T-cell (primary cell): ENCODE measurements at regions not wholly inside any gene's neighbourhood (a gene's known extent, or its start where the extent isn't known, plus 50 kb on each side); places are given as distances from the start of the nearest gene placed in this dataset.

Experiments used
- ATAC-seq, 4 experiments: fragments of 200-7000 bp in 3 of 4; fragments of 150-1000 bp in 1 of 4; cut with Tn5 transposase; replicated peaks in 1 of 4; 1 replicate in 3 of 4; 2 replicates in 1 of 4; pipeline ENCODE4 v1.10.0; 2021; ENCODE audit warnings: moderate library complexity in 3 of 4, mild to moderate bottlenecking in 2 of 4, moderate number of reproducible peaks in 1 of 4
- CTCF ChIA-PET, 2 donors: fragments of 300-600 bp; sonication (Branson Sonifier 250); formaldehyde crosslinking; loops; one replicate each; lab custom pipeline; 2022; ENCODE audit warnings: antibody characterized with exemption in 2 of 2; lab: Charles Lee
- POLR2A ChIA-PET, 2 donors: fragments of 300-600 bp; sonication (Branson Sonifier 250); formaldehyde crosslinking; loops; one replicate each; lab custom pipeline; 2022; ENCODE audit warnings: antibody characterized with exemption in 2 of 2; lab: Charles Lee
- DNase-seq, 35 experiments: peaks; one replicate each; pipeline versions ENCODE4 v3.0.0 to v3.0.0-alpha.2; 2013 to 2023
- H3K27ac ChIP-seq: one replicate; pipeline ENCODE4 v1.5.1; 2013; ENCODE audit warnings: low read length
- H3K27me3 ChIP-seq, 2 experiments: replicated peaks in 1 of 2; 1 replicate in 1 of 2; 2 replicates in 1 of 2; pipeline versions ENCODE4 v1.6.1 to v1.7.0; 2013; ENCODE audit warnings: low read length in 1 of 2, mixed read lengths in 1 of 2; ENCODE audit not compliant: control insufficient read depth in 2 of 2, insufficient read depth in 2 of 2; ENCODE audit errors: extremely low read depth in 1 of 2
- H3K36me3 ChIP-seq, 2 donors: 1 replicate in 1 of 2; 2 replicates in 1 of 2; pipeline versions ENCODE4 v1.6.1 to v1.7.0; 2013; ENCODE audit warnings: low read length in 1 of 2; ENCODE audit not compliant: control insufficient read depth in 2 of 2, insufficient read depth in 1 of 2; ENCODE audit errors: extremely low read depth in 1 of 2
- H3K4me1 ChIP-seq, 2 experiments: 1 replicate in 1 of 2; 2 replicates in 1 of 2; pipeline versions ENCODE4 v1.6.1 to v1.7.0; 2013; ENCODE audit warnings: low read length in 2 of 2, mixed read lengths in 1 of 2; ENCODE audit not compliant: insufficient read depth in 2 of 2, control insufficient read depth in 1 of 2; ENCODE audit errors: extremely low read depth in 1 of 2
- H3K4me3 ChIP-seq, 2 donors: 1 replicate in 1 of 2; 2 replicates in 1 of 2; pipeline versions ENCODE4 v1.5.1 to v1.7.0; 2013; ENCODE audit warnings: mild to moderate bottlenecking in 2 of 2, low read length in 1 of 2, moderate library complexity in 1 of 2; ENCODE audit not compliant: control insufficient read depth in 1 of 2; ENCODE audit errors: extremely low read depth in 1 of 2
- H3K9me3 ChIP-seq: 2 replicates; pipeline ENCODE4 v1.7.0; 2013
- H3K27ac Mint-ChIP-seq, 2 donors: one replicate each; pipeline ENCODE4 v1.8.0; 2020 to 2021; ENCODE audit warnings: mild to moderate bottlenecking in 2 of 2, mixed read lengths in 2 of 2
- H3K27me3 Mint-ChIP-seq, 2 donors: one replicate each; pipeline ENCODE4 v1.8.0; 2021 to 2022; ENCODE audit warnings: mixed read lengths in 2 of 2
- H3K36me3 Mint-ChIP-seq: one replicate; pipeline ENCODE4 v1.8.0; 2021; ENCODE audit warnings: mixed read lengths
- H3K4me1 Mint-ChIP-seq, 3 donors: one replicate each; pipeline ENCODE4 v1.8.0; 2020 to 2022; ENCODE audit warnings: mixed read lengths in 3 of 3, mild to moderate bottlenecking in 1 of 3
- H3K4me3 Mint-ChIP-seq, 3 donors: one replicate each; pipeline ENCODE4 v1.8.0; 2020 to 2022; ENCODE audit warnings: mild to moderate bottlenecking in 3 of 3, mixed read lengths in 3 of 3, moderate library complexity in 3 of 3
- H3K9me3 Mint-ChIP-seq, 3 donors: one replicate each; pipeline ENCODE4 v1.8.0; 2020 to 2022; ENCODE audit warnings: mixed read lengths in 3 of 3
- WGBS: methylation state at CpG from one replicate; pipeline ENCODE4 v1.1.5; 2013; ENCODE audit warnings: missing lambda C conversion rate; ENCODE audit not compliant: insufficient coverage; 5-methylcytosine and 5-hydroxymethylcytosine counted together

GRCh38 chr2:59568461-59568860 is 985.0 kb downstream of the BCL11A start:
- Mint-ChIP-seq H3K27ac (no peak overlapping the region), H3K36me3 (no peaks in the 10 kb centered on the region), H3K27me3 (no peaks in the 10 kb centered on the region), H3K9me3 (no peaks in the 10 kb centered on the region), H3K4me3 (no peak overlapping the region), H3K4me1 (no peaks in the 10 kb centered on the region)
- Histone ChIP-seq H3K4me3 (no peak overlapping the region), H3K9me3 (no peaks in the 10 kb centered on the region), H3K36me3 (no peaks in the 10 kb centered on the region), H3K27ac (no peak overlapping the region), H3K27me3 (no peaks in the 10 kb centered on the region), H3K4me1 (no peaks in the 10 kb centered on the region)
- ATAC-seq (no peak), DNase-seq (no peak)
- POLR2A ChIA-PET = no interaction called here
- WGBS = no CpG with 5 or more reads among the region's 3 CpGs
- CTCF ChIA-PET = no interaction called here

- no peak for ATAC-seq
These were observed 986.3 kb downstream of the BCL11A start for GRCh38 chr2:59567151-59567550.

GRCh38 chr2:59566739-59567138 is 986.7 kb downstream of the BCL11A start:
- Histone ChIP-seq H3K27ac (no peak overlapping the region), H3K9me3 (no peaks in the 10 kb centered on the region), H3K27me3 (no peaks in the 10 kb centered on the region), H3K36me3 (no peaks in the 10 kb centered on the region), H3K4me1 (no peaks in the 10 kb centered on the region), H3K4me3 (no peak overlapping the region)
- no peaks in the 10 kb centered on the region for H3K27me3 Mint-ChIP-seq
- no peak overlapping the region for H3K4me3 Mint-ChIP-seq
- DNase-seq (no peak), ATAC-seq (no peak)
- H3K36me3 Mint-ChIP-seq = no peaks in the 10 kb centered on the region
- H3K27ac Mint-ChIP-seq = no peak overlapping the region
- ChIA-PET POLR2A (no interaction called here), CTCF (no interaction called here)
- no peaks in the 10 kb centered on the region for H3K4me1 Mint-ChIP-seq
- H3K9me3 Mint-ChIP-seq = no peaks in the 10 kb centered on the region
- WGBS = no CpG with 5 or more reads among the region's 2 CpGs

More at GRCh38 chr2:59567151-59567550, 986.3 kb downstream of the BCL11A start:
- no peaks in the 10 kb centered on the region for H3K36me3 Mint-ChIP-seq
- H3K27ac ChIP-seq = no peak overlapping the region
- H3K4me3 ChIP-seq = no peak overlapping the region
- H3K27ac Mint-ChIP-seq = no peak overlapping the region
- no peaks in the 10 kb centered on the region for H3K36me3 ChIP-seq
- no peaks in the 10 kb centered on the region for H3K4me1 ChIP-seq
- ChIA-PET CTCF (no interaction called here), POLR2A (no interaction called here)
- no peaks in the 10 kb centered on the region for H3K27me3 ChIP-seq
- no peaks in the 10 kb centered on the region for H3K27me3 Mint-ChIP-seq
- H3K4me1 Mint-ChIP-seq = no peaks in the 10 kb centered on the region
- H3K4me3 Mint-ChIP-seq = no peak overlapping the region
- no peak for DNase-seq
- WGBS = 86% methylated on average over 3 of the region's 6 CpGs
- H3K9me3 ChIP-seq = no peaks in the 10 kb centered on the region
- H3K9me3 Mint-ChIP-seq = no peaks in the 10 kb centered on the region

GRCh38 chr2:59561281-59561680 is 992.2 kb downstream of the BCL11A start:
- H3K9me3 ChIP-seq = no peaks in the 10 kb centered on the region
- CTCF ChIA-PET = interaction anchor here (0.6 to 0.7 kb wide), 2 partner anchors 25 to 894 kb away, joined by 3 read pairs; no protein-coding TSS in a partner anchor
- Mint-ChIP-seq H3K4me3 (no peak overlapping the region), H3K9me3 (peaks cover 2 to 6% (median 4%) of the 10 kb centered on the region in 3 donors), H3K27me3 (no peaks in the 10 kb centered on the region), H3K36me3 (no peaks in the 10 kb centered on the region), H3K4me1 (no peaks in the 10 kb centered on the region), H3K27ac (no peak overlapping the region)
- H3K27me3 ChIP-seq = no peaks in the 10 kb centered on the region
- no peak for ATAC-seq
- no peaks in the 10 kb centered on the region for H3K36me3 ChIP-seq
- no peak overlapping the region for H3K27ac ChIP-seq
- no peak for DNase-seq
- H3K4me3 ChIP-seq = no peak overlapping the region
- no peaks in the 10 kb centered on the region for H3K4me1 ChIP-seq
- POLR2A ChIA-PET = no interaction called here
- WGBS = no CpG with 5 or more reads among the region's 2 CpGs

GRCh38 chr2:59560769-59561168 is 992.7 kb downstream of the BCL11A start:
- Mint-ChIP-seq H3K4me3 (no peak overlapping the region), H3K27ac (no peak overlapping the region), H3K27me3 (no peaks in the 10 kb centered on the region), H3K4me1 (no peaks in the 10 kb centered on the region), H3K9me3 (peaks cover 2 to 6% (median 4%) of the 10 kb centered on the region in 3 donors), H3K36me3 (no peaks in the 10 kb centered on the region)
- DNase-seq = no peak
- Histone ChIP-seq H3K27ac (no peak overlapping the region), H3K4me1 (no peaks in the 10 kb centered on the region), H3K9me3 (no peaks in the 10 kb centered on the region), H3K36me3 (no peaks in the 10 kb centered on the region), H3K4me3 (no peak overlapping the region), H3K27me3 (no peaks in the 10 kb centered on the region)
- CTCF ChIA-PET = no interaction called here
- 55% methylated on average over 3 of the region's 3 CpGs for WGBS
- POLR2A ChIA-PET = no interaction called here
- ATAC-seq = no peak

- ChIA-PET POLR2A (no interaction called here), CTCF (no interaction called here)
- no peaks in the 10 kb centered on the region for H3K27me3 Mint-ChIP-seq
- H3K9me3 Mint-ChIP-seq = no peaks in the 10 kb centered on the region
- H3K4me3 ChIP-seq = no peak overlapping the region
- H3K27ac ChIP-seq = no peak overlapping the region
- H3K4me3 Mint-ChIP-seq = no peak overlapping the region
- H3K9me3 ChIP-seq = no peaks in the 10 kb centered on the region
- no peak overlapping the region for H3K27ac Mint-ChIP-seq
- H3K36me3 ChIP-seq = no peaks in the 10 kb centered on the region
- H3K4me1 Mint-ChIP-seq = no peaks in the 10 kb centered on the region
- H3K27me3 ChIP-seq = no peaks in the 10 kb centered on the region
- WGBS = 40% methylated on average over 1 of the region's 4 CpGs
- DNase-seq (no peak), ATAC-seq (no peak)
- no peaks in the 10 kb centered on the region for H3K36me3 Mint-ChIP-seq
- H3K4me1 ChIP-seq = no peaks in the 10 kb centered on the region
These were observed 1012.6 kb downstream of the BCL11A start for GRCh38 chr2:59540864-59541263.

GRCh38 chr2:59538398-59538911 is 1015.0 kb downstream of the BCL11A start:
- Mint-ChIP-seq H3K4me3 (no peak overlapping the region), H3K4me1 (no peaks in the 10 kb centered on the region), H3K27me3 (no peaks in the 10 kb centered on the region), H3K36me3 (no peaks in the 10 kb centered on the region), H3K27ac (no peak overlapping the region), H3K9me3 (no peaks in the 10 kb centered on the region)
- Histone ChIP-seq H3K27ac (no peak overlapping the region), H3K4me1 (no peaks in the 10 kb centered on the region), H3K36me3 (no peaks in the 10 kb centered on the region), H3K4me3 (no peak overlapping the region), H3K9me3 (no peaks in the 10 kb centered on the region), H3K27me3 (no peaks in the 10 kb centered on the region)
- WGBS = no CpG with 5 or more reads among the region's 2 CpGs
- DNase-seq (no peak), ATAC-seq (no peak)
- ChIA-PET POLR2A (no interaction called here), CTCF (no interaction called here)
